Colonic mucosa (tissue), 4 donors: ENCODE measurements at regions not wholly inside any gene's neighbourhood (a gene's known extent, or its start where the extent isn't known, plus 50 kb on each side); places are given as distances from the start of the nearest gene placed in this dataset.
A peak's percentile ranks its signal among the peaks of the same experiment; 100 is the strongest.

Experiments
- DNase-seq: peaks from one replicate; pipeline ENCODE4 v3.0.0-alpha.2; 2020
- H3K27ac ChIP-seq: fragments of 200-600 bp; one replicate; pipeline ENCODE4 v1.8.0; 2021
- H3K27me3 ChIP-seq: fragments of 200-600 bp; one replicate; pipeline ENCODE4 v1.8.0; 2021
- H3K36me3 ChIP-seq: fragments of 200-600 bp; one replicate; pipeline ENCODE4 v1.8.0; 2021
- H3K4me1 ChIP-seq: fragments of 200-600 bp; one replicate; pipeline ENCODE4 v1.8.0; 2021; ENCODE audit warnings: mild to moderate bottlenecking
- H3K4me3 ChIP-seq: fragments of 200-600 bp; one replicate; pipeline ENCODE4 v1.8.0; 2021
- H3K9ac ChIP-seq, 2 donors: one replicate each; pipeline ENCODE4 v1.7.0; 2013; ENCODE audit warnings: control low read depth in 2 of 2, low read depth in 2 of 2, low read length in 2 of 2
- H3K9me3 ChIP-seq: fragments of 200-600 bp; one replicate; pipeline ENCODE4 v1.8.0; 2021
- intact Hi-C: fragments of 100-400 bp; cut with DNase I; formaldehyde crosslinking; loops from one replicate; pipeline ENCODE4 v1.14.1; 2022
- TF ChIP-seq, protein P1 (sequence below): fragments of 200-600 bp; IDR thresholded peaks from one replicate; pipeline ENCODE4 v1.8.0; 2022; ENCODE audit warnings: antibody characterized with exemption, mild to moderate bottlenecking
- donor health status: healthy.
- donor health status: DM: no; HTN: no; CAD: no.
- donor health status: DM: no; HTN: no; CAD: no.

DNA sequence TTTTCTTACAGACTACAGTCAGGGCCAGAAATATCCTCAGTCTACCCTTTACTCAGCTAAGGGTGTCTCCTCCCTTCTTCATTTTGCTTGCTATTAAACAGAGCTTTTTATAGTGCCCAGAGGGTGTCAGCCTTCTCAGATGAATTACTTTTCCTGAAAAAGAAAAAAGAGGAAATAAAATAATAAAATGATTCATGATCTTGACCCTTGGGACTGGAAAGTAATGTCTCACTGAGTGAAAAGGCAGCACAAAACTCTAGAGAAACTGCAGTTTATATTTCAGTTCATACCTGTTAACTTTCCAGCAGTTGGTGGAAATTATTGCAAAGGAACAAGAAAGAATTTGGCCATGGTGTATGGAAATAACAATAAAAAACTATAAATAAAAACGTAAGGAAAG, 170.6 kb downstream of the IBTK start:
- no peak overlapping the region for H3K4me3 ChIP-seq
- no peaks in the 10 kb centered on the region for H3K27me3 ChIP-seq
- no peaks in the 10 kb centered on the region for H3K9me3 ChIP-seq
- no peak for DNase-seq
- no peaks in the 10 kb centered on the region for H3K36me3 ChIP-seq
- TF ChIP-seq, protein P1, sequence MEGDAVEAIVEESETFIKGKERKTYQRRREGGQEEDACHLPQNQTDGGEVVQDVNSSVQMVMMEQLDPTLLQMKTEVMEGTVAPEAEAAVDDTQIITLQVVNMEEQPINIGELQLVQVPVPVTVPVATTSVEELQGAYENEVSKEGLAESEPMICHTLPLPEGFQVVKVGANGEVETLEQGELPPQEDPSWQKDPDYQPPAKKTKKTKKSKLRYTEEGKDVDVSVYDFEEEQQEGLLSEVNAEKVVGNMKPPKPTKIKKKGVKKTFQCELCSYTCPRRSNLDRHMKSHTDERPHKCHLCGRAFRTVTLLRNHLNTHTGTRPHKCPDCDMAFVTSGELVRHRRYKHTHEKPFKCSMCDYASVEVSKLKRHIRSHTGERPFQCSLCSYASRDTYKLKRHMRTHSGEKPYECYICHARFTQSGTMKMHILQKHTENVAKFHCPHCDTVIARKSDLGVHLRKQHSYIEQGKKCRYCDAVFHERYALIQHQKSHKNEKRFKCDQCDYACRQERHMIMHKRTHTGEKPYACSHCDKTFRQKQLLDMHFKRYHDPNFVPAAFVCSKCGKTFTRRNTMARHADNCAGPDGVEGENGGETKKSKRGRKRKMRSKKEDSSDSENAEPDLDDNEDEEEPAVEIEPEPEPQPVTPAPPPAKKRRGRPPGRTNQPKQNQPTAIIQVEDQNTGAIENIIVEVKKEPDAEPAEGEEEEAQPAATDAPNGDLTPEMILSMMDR = no peak
- H3K4me1 ChIP-seq = no peaks in the 10 kb centered on the region
- intact Hi-C loops = no loop called here
- peak overlapping the region; percentile 27 for H3K27ac ChIP-seq
- no peak overlapping the region for H3K9ac ChIP-seq

DNA sequence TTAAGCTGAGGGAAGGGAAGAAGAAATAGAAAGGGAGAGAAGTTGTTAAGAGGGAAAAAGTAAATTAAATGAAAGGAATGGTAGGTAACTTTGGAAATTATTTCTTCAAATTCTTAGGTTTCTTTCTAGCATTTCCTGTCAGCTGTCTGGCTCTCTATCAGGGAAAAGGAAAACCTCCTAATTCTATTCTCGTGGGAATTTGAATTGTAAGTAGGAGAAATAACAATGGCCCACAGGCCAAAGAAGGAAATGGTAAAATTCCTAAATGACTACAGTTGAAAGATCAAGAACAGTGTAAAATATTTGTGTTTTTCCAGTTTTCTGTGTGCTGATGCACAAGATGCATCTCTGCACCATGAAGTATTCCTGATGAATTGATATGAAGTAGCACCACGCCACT, 173.0 kb downstream of the IBTK start:
- H3K4me1 ChIP-seq = no peaks in the 10 kb centered on the region
- H3K36me3 ChIP-seq = no peaks in the 10 kb centered on the region
- H3K9ac ChIP-seq = no peak overlapping the region
- intact Hi-C loops = no loop called here
- no peaks in the 10 kb centered on the region for H3K27me3 ChIP-seq
- no peaks in the 10 kb centered on the region for H3K9me3 ChIP-seq
- H3K4me3 ChIP-seq = no peak overlapping the region
- H3K27ac ChIP-seq = no peak overlapping the region
- TF ChIP-seq, protein P1 = no peak
- DNase-seq = no peak

DNA sequence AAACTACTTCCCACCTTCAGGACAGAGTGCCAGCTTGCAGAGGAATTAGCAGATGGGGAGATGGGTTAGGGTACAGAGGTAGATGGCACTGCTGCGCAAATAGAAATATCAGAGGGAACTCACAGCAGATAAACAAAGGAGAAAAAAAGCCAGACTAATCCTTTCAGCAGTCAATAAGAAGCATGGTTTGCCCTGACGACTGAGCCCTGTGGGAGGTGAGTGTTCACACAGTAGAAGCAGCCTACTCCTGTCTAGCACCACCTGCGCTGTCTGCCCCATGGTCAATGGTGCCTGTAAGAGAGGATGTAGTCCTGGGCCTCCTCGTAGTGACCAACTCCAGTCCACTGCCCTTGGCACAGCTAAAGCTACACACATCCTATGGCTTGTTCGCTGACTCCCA, 174.1 kb downstream of the IBTK start:
- no peak for DNase-seq
- Histone ChIP-seq H3K9me3 (no peaks in the 10 kb centered on the region), H3K4me3 (no peak overlapping the region), H3K36me3 (no peaks in the 10 kb centered on the region), H3K9ac (no peak overlapping the region), H3K27me3 (no peaks in the 10 kb centered on the region), H3K4me1 (no peaks in the 10 kb centered on the region), H3K27ac (no peak overlapping the region)
- TF ChIP-seq, protein P1 = no peak
- intact Hi-C loops = no loop called here

DNA sequence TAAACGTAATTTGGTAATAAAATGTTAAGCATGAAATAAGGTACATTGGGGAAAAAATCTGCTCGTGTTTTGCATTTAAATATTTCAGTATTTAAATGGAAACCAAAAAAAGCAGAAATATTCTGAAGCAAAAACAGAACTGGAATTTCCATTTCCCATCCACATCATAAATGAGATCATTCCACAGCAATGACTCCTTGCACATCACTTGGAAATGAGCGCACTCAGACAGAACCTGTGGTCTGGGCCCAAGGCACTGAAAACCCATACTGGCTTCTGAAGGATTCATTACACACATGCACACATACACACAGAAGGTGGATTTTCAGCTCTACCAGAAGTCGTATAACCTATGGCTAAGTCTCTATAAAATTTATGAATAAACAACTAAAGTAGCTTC, 174.8 kb downstream of the IBTK start:
- DNase-seq = no peak
- Histone ChIP-seq H3K4me1 (no peaks in the 10 kb centered on the region), H3K27me3 (no peaks in the 10 kb centered on the region), H3K27ac (no peak overlapping the region), H3K9ac (no peak overlapping the region), H3K36me3 (no peaks in the 10 kb centered on the region), H3K9me3 (no peaks in the 10 kb centered on the region), H3K4me3 (no peak overlapping the region)
- intact Hi-C loops = no loop called here
- TF ChIP-seq, protein P1 = no peak

DNA sequence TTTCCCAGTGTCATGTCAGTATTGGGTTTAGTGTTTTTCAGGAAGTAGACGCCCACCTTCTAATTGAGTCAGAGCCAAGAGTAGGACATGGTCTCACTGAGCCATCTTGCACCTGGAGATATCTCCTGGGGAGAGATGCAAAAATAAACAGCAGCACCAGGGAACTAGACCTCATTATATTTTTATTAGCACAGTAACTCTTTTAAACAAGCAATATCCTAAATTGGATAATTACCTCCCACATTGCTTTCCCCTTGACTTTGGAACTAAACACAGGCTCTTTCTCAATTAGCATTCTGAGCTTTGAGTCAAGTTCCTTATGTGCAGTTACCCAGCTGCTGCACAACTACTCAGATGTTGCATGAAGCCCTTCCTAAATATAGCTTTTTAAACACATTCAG, 175.4 kb downstream of the IBTK start:
- DNase-seq = no peak
- no peaks in the 10 kb centered on the region for H3K4me1 ChIP-seq
- no peak overlapping the region for H3K9ac ChIP-seq
- H3K4me3 ChIP-seq = no peak overlapping the region
- H3K27me3 ChIP-seq = no peaks in the 10 kb centered on the region
- intact Hi-C loops = no loop called here
- TF ChIP-seq, protein P1 = no peak
- H3K36me3 ChIP-seq = no peaks in the 10 kb centered on the region
- no peak overlapping the region for H3K27ac ChIP-seq
- H3K9me3 ChIP-seq = no peaks in the 10 kb centered on the region

DNA sequence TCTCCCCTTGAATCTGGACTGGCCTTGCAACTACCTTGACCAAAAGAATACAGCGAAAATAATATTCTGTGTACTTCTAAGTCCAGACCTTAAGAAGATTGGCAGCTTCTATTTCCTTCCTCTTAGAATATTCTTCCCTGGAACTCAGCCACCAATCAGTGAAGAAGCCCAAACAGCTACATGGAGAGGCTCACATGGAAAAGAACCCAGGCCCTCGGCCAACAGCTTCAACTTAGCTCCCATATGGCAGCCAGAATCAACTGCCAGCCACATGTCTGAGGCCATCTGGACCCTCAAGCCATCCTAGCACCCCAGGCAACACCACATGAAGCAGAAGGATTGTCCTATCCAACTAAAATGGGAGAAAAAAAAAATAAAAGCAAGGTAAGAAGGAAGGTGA, 178.8 kb downstream of the IBTK start:
- intact Hi-C loops = no loop called here
- no peaks in the 10 kb centered on the region for H3K27me3 ChIP-seq
- H3K4me3 ChIP-seq = no peak overlapping the region
- no peak overlapping the region for H3K9ac ChIP-seq
- DNase-seq = no peak
- H3K9me3 ChIP-seq = no peaks in the 10 kb centered on the region
- H3K27ac ChIP-seq = no peak overlapping the region
- H3K36me3 ChIP-seq = no peaks in the 10 kb centered on the region
- TF ChIP-seq, protein P1 = no peak
- H3K4me1 ChIP-seq = no peaks in the 10 kb centered on the region
